ENCODE measurements at regions not wholly inside any gene's neighbourhood (a gene's known extent, or its start where the extent isn't known, plus 50 kb on each side); places are given as distances from the start of the nearest gene placed in this dataset.
"Not testable (repeated sequence)": the region's sequence is repeated elsewhere in the genome, so short reads cannot be mapped to it uniquely, and the experiment has no call there.

DNA sequence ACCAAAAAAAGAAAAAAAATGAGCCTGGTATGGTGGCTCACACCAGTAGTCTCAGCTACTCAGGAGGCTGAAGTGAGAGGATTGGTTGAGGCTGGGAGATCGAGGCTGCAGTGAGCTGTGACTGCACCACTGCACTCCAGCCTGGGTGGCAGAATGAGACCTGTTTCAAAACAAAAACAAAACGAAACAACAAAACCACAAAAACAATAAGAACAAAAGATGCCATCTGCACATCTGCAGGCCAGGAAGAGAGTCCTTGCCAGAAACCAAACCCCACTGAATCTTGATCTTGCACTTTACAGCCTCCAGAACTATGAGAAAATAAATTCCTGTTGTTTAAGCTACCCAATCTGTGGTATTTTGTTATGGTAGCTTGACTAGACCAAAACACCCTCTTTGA lies 207.7 kb downstream of the YTHDC2 start:
- DNase-seq (ENCODE audit: low spot score) = no peak

DNA sequence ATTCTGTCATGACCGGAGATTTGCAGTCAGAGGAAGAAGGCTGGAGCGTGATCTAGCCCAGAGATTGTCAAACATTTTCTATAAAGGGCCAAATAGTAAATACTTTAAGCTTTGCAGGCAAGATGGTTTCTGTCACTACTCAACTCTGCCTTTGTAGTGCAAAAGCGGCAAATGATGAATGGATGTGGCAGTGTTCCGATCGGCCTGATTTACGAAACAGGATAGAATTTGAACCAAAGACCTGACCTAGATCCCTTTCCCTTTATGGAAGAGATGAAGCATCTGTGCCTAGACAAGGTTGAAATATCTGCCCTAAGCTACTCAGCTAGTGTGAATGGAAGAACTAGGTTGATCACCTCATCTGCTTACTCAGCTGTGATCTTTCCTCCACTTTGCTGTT lies 209.5 kb downstream of the YTHDC2 start:
- no peak for DNase-seq (ENCODE audit: low spot score)

DNA sequence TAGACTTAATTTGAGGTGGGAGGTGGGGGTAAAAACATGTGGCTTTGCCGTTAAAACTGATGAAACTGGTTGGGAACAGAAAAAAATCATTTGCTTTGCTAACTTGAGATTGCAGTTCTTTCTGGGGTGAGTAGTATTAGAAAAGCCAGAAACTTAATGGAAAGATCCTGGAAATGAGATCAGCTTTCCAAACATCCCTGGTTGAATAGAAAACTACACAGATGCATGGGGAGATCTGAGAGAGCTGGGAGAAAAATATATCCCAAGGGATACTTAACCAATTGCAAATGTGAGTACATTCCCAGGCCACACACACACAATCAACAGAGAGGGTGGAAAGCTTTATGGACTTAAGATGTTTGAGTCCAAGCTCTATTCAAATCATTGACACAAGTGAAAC lies 222.3 kb downstream of the YTHDC2 start:
- DNase-seq (ENCODE audit: low spot score) = no peak

DNA sequence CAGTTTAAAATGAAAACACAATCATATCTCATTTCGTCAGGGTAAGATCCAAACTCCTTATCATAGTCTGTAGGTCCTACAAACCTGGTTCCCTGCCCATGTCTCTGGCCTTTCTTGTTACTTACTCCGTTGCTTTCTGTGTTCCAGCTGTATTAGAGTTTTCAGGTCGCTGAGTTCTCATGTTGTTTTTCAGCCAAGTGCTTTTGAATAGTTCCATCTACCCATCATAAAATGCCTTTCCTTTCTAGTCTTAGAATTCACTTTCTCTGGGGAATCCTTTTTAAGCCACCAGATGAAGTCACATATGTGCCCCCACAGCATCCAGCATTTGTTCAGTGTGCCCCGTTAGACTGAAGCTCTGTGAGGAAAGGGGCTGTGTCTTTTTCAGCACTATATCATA lies 228.7 kb downstream of the YTHDC2 start:
- no peak for DNase-seq (ENCODE audit: low spot score)

GRCh38 chr5:113742639-113743038 lies 229.1 kb downstream of the YTHDC2 start:
- no peak for DNase-seq (ENCODE audit: low spot score)

- DNase-seq (ENCODE audit: low spot score) = peak; percentile 64
Observed at GRCh38 chr5:113748403-113748802, 234.9 kb downstream of the YTHDC2 start.

DNA sequence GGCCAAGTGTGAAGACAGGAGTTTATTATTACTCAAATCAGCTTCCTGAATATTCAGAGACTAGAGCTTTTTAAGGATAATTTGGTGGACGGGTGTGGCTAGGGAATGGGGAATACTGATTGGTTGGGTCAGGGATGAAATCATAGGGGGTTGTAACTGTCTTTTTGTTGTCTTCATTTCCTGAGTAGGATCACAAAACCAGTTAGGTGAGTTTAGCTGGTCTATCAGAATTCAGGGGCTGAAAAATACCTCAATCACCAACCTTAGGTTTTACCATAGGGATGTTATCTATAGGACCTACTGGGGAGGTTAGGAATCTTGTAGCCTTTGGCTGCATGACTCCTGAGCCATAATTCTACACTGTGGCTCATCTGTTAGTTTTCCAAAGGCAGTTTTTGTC lies 235.8 kb downstream of the YTHDC2 start:
- DNase-seq (ENCODE audit: low spot score) = peak; percentile 12

- DNase-seq (ENCODE audit: low spot score) = not testable (repeated sequence)
Observed at GRCh38 chr5:113753182-113753581, 239.7 kb downstream of the YTHDC2 start.

- DNase-seq (ENCODE audit: low spot score) = no peak
Observed at GRCh38 chr5:113755516-113755915, 242.0 kb downstream of the YTHDC2 start.

DNA sequence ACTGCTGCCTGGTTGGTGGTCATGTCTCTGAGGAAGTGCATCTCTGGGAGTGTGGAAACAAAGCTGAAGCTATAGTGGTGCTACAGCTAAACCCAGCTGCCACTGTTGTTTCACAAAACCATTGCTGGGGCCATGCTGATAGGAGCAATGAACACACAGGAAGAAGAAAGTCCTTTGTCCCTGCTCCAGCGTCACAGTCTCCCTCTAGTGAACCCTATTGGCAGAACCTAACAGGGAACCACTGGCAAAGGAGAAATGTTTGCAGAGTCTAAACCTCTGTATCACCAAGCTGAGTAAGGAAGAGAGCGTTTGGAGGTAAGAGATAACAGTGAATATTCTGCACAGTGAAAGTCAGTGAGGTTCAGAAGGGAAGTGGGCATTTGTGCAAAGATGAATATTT lies 244.0 kb downstream of the YTHDC2 start:
- DNase-seq (ENCODE audit: low spot score) = no peak

DNA sequence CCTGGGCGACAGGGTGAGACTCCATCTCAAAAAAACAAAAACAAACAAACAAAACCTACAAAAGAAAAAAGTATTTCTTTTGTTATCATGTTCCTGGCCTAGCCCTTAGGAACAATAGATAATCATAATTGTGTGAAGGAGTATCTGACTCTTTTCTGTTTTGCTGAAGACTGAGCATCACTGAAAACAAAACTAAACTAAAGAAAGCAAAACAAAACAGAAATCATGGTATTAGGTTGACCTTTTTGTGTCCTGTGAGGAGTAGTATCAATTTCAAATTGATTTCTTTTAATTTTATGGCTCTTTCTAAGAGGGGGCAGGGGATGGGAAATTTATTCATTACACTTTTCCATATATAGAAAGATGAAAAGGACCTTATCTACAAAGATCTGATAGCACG lies 246.0 kb downstream of the YTHDC2 start:
- DNase-seq (ENCODE audit: low spot score) = no peak

DNA sequence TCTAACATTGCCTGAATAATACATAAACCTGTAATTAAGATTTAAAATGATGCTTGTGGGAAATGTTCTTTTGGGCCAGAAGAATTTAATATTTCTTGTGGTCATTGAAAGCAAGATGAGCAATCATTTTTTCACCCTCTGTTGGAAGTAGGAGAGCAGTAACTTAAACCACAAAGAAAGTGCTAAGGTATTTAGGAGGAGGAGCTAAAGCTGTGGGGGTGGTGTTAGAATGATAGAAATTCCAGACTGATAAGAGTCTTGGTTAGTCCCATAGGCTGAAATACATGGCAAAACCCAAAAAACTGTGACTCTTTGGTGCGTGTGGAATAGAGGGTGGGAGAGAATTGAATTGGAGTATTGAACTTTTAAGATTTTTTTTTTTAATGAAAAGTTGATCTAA lies 247.0 kb downstream of the YTHDC2 start:
- peak; percentile 23 for DNase-seq (ENCODE audit: low spot score)

GRCh38 chr5:113761594-113761993 lies 248.1 kb downstream of the YTHDC2 start:
- DNase-seq (ENCODE audit: low spot score) = no peak

DNA sequence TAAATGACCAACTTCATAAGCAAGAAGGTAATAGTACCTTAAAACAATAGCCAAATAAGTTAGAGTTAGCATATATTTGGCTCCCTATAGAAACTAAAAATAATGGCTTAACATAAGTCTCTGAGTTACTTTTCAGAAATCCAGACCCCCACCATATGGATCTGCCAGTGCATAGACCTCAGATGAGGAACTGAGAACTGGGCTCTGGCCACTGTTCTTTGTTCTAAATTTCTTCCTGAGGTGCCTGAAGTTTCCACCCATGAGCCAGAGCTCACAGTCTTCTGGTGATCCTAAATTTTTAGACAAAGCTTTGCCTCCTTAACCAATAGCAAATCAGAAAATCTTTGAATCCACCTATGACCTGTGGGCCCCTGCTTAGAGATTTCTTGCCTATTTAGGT lies 250.9 kb downstream of the YTHDC2 start:
- no peak for DNase-seq (ENCODE audit: low spot score)

DNA sequence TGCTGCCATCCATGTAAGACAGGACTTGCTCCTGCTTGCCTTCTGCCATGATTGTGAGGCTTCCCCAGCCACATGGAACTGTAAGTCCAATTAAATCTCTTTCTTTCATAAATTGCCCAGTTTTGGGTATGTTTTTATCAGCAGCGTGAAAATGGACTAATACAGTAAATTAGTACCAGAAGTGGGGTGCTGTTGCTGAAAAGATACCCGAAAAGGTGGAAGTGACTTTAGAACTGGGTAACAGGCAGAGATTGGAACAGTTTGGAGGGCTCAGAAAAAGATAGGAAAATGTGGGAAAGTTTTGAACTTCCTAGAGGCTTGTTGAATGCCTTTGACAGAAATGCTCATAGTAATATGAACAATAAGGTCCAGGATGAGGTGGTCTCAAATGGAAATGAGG lies 253.3 kb downstream of the YTHDC2 start:
- not testable (repeated sequence) for DNase-seq (ENCODE audit: low spot score)

DNA sequence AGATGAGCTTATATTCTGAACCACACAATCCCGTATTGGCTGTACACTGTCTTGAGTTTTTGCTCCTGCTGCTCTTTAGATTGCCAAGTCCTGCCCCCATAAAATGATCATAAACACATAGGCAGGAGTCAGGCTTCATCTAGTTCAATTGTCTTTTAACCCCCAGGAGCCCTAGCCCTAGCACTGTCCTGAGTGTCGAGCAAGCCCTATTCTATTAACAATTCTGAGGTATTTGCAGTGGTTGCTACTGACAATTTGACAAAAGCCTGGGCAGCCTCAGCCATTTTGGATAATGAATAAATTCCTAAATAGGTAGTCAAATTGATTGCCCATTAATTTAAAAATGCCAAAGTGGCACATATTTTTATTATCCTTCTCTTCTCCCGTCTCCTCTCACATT lies 257.2 kb downstream of the YTHDC2 start:
- no peak for DNase-seq (ENCODE audit: low spot score)

GRCh38 chr5:113771483-113771882 lies 258.0 kb downstream of the YTHDC2 start:
- DNase-seq (ENCODE audit: low spot score) = no peak

- no peak for DNase-seq (ENCODE audit: low spot score)
Observed at GRCh38 chr5:113776168-113776567, 262.7 kb downstream of the YTHDC2 start.

- no peak for DNase-seq (ENCODE audit: low spot score)
Observed at GRCh38 chr5:113776832-113777525, 263.5 kb downstream of the YTHDC2 start.

GRCh38 chr5:113778147-113778546 lies 264.7 kb downstream of the YTHDC2 start:
- no peak for DNase-seq (ENCODE audit: low spot score)

DNA sequence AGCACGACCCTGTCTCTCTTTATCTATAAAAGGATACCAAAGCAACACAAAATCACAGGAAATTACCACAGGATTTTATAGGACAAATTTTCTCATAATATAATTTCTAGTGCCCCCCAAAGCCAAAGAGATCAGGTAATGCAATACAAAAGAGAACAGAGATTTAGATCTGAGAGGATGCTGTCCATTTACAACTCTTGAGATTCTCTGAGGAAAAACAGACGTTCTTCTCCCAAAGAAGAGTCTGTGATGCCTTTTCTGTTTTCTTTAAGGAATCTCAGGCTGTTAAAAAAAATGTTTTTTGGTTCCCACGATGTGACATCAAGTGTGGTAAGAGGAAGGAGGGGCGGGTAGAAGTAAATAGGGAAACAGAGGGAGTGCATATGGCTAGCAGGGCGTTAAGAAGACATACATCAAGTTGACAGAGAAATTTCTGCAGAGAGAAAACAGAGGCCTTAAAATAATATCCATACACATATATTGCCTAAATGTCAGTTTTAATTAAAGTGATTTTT lies 274.7 kb downstream of the YTHDC2 start:
- no peak for DNase-seq (ENCODE audit: low spot score)

DNA sequence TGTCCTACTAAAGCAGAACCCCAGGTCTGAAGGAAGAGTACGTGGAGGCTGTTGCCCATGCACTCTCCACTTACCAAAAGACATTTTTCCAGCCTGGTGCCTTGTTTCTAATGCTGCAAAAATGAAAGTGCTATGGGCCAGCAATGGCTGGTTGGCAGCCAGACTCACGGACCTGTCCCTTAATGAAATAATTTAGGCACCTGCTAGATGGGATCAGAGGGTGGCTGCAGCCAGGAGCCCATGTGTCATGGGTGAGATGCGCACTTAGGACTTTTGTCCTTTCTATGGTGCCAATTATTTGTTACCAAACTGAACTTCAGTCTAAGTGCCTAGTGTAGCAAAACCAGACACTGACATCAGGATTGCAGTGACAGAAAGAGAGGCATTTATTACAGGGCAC lies 276.3 kb downstream of the YTHDC2 start:
- DNase-seq (ENCODE audit: low spot score) = no peak

- no peak for DNase-seq (ENCODE audit: low spot score)
Observed at GRCh38 chr5:113792806-113793205, 279.3 kb downstream of the YTHDC2 start.

DNA sequence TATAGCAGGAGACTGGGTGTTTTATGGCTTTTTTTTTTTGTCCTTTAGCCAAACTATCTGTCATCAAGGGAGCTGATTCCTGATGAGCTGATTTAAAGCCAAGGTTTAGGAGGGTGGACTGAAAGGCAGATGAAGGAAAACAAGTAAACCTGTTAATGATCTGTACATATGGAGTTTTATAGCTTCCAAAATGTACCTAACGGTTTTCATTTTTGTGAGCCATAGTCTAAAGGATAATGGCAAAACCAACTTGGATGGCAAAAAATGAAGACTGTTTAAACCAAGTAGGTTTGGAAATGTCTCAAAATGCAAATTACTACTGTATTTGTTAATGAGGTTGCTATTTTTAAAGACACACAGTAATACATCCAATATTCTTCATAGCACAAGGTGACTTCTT lies 281.5 kb downstream of the YTHDC2 start:
- DNase-seq (ENCODE audit: low spot score) = no peak
